Esophagus squamous epithelium (tissue), 5 donors: ENCODE measurements at regions not wholly inside any gene's neighbourhood (a gene's known extent, or its start where the extent isn't known, plus 50 kb on each side); places are given as distances from the start of the nearest gene placed in this dataset.

Experiments
- DNase-seq: peaks from one replicate; lab custom pipeline; 2025; lab: John Stamatoyannopoulos, UW
- H3K27ac ChIP-seq, 4 donors: fragments of 200-600 bp; sonication (generic); one replicate each; pipeline ENCODE4 v1.5.1; 2016 to 2019; ENCODE audit warnings: mild to moderate bottlenecking in 1 of 4
- H3K27me3 ChIP-seq, 4 donors: fragments of 200-600 bp; sonication (generic); 1 replicate in 3 of 4; 2 replicates in 1 of 4; pipeline versions ENCODE4 v1.5.1 to v1.6.0; 2017 to 2021; ENCODE audit warnings: antibody characterized with exemption in 1 of 4
- H3K36me3 ChIP-seq, 3 donors: fragments of 200-600 bp; sonication (generic); one replicate each; pipeline ENCODE4 v1.5.1; 2016 to 2019
- H3K4me1 ChIP-seq, 3 donors: fragments of 200-600 bp; sonication (generic); one replicate each; pipeline ENCODE4 v1.5.1; 2017 to 2019
- H3K4me3 ChIP-seq, 4 donors: fragments of 200-600 bp; sonication (generic); 1 replicate in 3 of 4; 2 replicates in 1 of 4; pipeline ENCODE4 v1.5.1; 2016 to 2019; ENCODE audit warnings: mild to moderate bottlenecking in 2 of 4, moderate library complexity in 1 of 4
- H3K9me3 ChIP-seq, 3 donors: fragments of 200-600 bp; sonication (generic); one replicate each; pipeline ENCODE4 v1.5.1; 2016 to 2019
- POLR2A ChIP-seq, 4 donors: fragments of 450-650 bp; IDR thresholded peaks; one replicate each; pipeline ENCODE4 v1.6.1; 2017; ENCODE audit warnings: antibody characterized with exemption in 4 of 4, mild to moderate bottlenecking in 4 of 4, moderate library complexity in 3 of 4
- WGBS, 2 donors: methylation state at CpG; one replicate each; pipeline ENCODE4 v1.1.5; 2018; 5-methylcytosine and 5-hydroxymethylcytosine counted together
- intact Hi-C: fragments of 100-400 bp; cut with DNase I; formaldehyde crosslinking; loops from one replicate; pipeline ENCODE4 v1.15.0; 2022
- TF ChIP-seq, protein P1 (sequence below), 6 experiments: fragments of 450-650 bp in 4 of 6; fragments of 200-600 bp in 2 of 6; sonication (generic) in 2 of 6; IDR thresholded peaks; one replicate each; pipeline ENCODE4 v1.5.1; 2016 to 2019; ENCODE audit warnings: antibody characterized with exemption in 6 of 6, mild to moderate bottlenecking in 4 of 6, moderate library complexity in 4 of 6
- donor health status: DM: yes; HTN: yes; CAD: no.

DNA sequence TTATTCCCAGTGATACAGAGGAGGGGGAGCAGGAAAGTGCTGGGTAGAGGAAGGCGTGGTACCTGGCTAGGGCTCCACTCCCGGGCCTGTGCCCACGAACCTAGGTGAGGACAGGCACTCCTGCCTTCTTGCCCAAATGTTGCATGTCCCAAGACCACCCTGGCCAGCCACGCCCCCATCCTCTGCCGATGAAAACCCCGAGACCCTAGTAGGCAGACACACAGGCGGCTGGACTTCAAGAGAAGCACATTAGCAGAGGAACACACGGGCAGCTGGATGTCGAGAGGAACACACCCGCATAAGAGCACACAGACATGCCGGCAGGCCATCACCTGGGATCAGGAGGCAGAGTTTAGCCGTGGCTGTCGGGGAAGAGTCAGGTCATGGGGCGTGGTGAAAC lies 1386.5 kb upstream of the GOT2 start:
- no peak for DNase-seq
- Histone ChIP-seq H3K27me3 (no peaks in the 10 kb centered on the region), H3K4me3 (no peak overlapping the region), H3K36me3 (no peaks in the 10 kb centered on the region), H3K4me1 (peaks cover 0 to 11% (median 0%) of the 10 kb centered on the region in 3 donors), H3K27ac (no peak overlapping the region), H3K9me3 (no peaks in the 10 kb centered on the region)
- TF ChIP-seq, protein P1, sequence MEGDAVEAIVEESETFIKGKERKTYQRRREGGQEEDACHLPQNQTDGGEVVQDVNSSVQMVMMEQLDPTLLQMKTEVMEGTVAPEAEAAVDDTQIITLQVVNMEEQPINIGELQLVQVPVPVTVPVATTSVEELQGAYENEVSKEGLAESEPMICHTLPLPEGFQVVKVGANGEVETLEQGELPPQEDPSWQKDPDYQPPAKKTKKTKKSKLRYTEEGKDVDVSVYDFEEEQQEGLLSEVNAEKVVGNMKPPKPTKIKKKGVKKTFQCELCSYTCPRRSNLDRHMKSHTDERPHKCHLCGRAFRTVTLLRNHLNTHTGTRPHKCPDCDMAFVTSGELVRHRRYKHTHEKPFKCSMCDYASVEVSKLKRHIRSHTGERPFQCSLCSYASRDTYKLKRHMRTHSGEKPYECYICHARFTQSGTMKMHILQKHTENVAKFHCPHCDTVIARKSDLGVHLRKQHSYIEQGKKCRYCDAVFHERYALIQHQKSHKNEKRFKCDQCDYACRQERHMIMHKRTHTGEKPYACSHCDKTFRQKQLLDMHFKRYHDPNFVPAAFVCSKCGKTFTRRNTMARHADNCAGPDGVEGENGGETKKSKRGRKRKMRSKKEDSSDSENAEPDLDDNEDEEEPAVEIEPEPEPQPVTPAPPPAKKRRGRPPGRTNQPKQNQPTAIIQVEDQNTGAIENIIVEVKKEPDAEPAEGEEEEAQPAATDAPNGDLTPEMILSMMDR (IDR thresholded peaks at IDR 0.05), result no peak
- TF ChIP-seq POLR2A (IDR thresholded peaks at IDR 0.05), result no peak
- intact Hi-C loops, result no loop called here
- WGBS, 2 donors, result 89 to 90% methylated on average over 7 to 11 of the region's 14 CpGs

DNA sequence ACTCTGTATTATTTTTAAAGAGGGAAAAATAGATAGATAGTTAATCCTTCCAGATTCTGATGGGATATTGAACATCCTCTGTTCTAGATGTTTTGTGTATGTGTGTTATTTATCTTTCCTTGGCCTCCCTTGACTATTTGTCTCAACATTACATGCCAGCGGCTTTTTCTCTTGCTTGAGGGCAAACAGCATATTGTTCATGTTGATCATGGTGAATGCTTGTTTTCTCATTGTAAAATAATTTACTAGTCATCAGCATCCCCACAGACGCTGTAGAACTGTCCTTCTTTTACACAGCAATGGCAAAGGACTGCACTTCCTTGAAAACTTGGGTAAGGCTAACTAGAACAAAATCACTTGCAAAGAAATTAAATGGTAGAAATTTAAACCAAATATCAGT lies 1376.4 kb upstream of the GOT2 start:
- no peaks in the 10 kb centered on the region for H3K36me3 ChIP-seq
- H3K4me3 ChIP-seq, result no peak overlapping the region
- no peaks in the 10 kb centered on the region for H3K9me3 ChIP-seq
- intact Hi-C loops, result no loop called here
- TF ChIP-seq, protein P1 (IDR thresholded peaks at IDR 0.05), result no peak
- TF ChIP-seq POLR2A (IDR thresholded peaks at IDR 0.05), result no peak
- no peak for DNase-seq
- H3K27ac ChIP-seq, result no peak overlapping the region
- H3K27me3 ChIP-seq, result no peaks in the 10 kb centered on the region
- H3K4me1 ChIP-seq, result no peaks in the 10 kb centered on the region
- WGBS, 2 donors, result 52 to 63% methylated on average over 2 of the region's 2 CpGs

DNA sequence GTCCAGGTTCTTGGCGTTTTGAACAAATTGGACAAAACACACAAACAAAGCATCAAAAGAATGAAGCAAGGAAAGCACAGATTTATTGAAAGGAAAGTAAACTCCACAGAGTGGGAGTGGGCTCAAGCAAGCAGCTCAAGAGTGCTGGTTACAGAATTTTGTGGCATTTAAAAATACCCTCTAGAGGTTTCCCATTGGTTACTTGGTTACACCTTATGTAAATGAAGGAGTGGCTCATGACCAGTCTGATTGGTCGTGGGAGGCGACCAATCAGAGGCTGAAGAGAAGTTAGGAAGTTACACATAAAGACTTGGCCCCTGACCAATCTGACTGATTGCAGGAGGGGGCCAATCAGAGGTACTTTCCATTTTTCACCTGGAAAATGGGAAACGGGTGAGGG lies 1373.8 kb upstream of the GOT2 start:
- TF ChIP-seq POLR2A (IDR thresholded peaks at IDR 0.05), result no peak
- TF ChIP-seq, protein P1 (IDR thresholded peaks at IDR 0.05), result no peak
- no peaks in the 10 kb centered on the region for H3K4me1 ChIP-seq
- H3K27ac ChIP-seq, result no peak overlapping the region
- no peaks in the 10 kb centered on the region for H3K27me3 ChIP-seq
- no peaks in the 10 kb centered on the region for H3K36me3 ChIP-seq
- intact Hi-C loops, result no loop called here
- 61 to 71% methylated on average over 4 of the region's 4 CpGs for WGBS, 2 donors
- no peaks in the 10 kb centered on the region for H3K9me3 ChIP-seq
- H3K4me3 ChIP-seq, result no peak overlapping the region
- DNase-seq, result no peak

DNA sequence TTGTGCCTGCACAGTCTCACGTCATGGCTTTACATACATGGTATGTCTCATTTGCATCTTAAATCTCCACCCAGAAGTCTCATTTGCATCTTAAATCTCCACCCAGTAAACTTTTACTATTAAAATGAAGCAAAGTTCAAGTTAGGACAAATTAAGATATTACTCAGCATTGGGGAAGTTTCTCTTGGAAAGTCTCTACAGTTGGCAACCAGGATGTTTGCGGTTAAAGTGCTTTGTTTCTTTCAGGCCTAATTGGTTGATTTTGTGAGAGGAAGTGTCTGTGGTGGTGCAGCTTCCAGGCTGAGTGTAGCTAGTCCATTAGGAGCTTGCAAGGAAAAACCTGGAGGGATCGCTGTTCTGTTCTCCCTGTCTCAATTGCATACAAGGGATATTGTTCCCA lies 1373.3 kb upstream of the GOT2 start:
- DNase-seq, result no peak
- H3K36me3 ChIP-seq, result no peaks in the 10 kb centered on the region
- TF ChIP-seq POLR2A (IDR thresholded peaks at IDR 0.05), result no peak
- TF ChIP-seq, protein P1 (IDR thresholded peaks at IDR 0.05), result no peak
- no peaks in the 10 kb centered on the region for H3K4me1 ChIP-seq
- no peak overlapping the region for H3K27ac ChIP-seq
- 51 to 55% methylated on average over 3 of the region's 3 CpGs for WGBS, 2 donors
- intact Hi-C loops, result no loop called here
- no peaks in the 10 kb centered on the region for H3K9me3 ChIP-seq
- H3K27me3 ChIP-seq, result no peaks in the 10 kb centered on the region
- H3K4me3 ChIP-seq, result no peak overlapping the region

DNA sequence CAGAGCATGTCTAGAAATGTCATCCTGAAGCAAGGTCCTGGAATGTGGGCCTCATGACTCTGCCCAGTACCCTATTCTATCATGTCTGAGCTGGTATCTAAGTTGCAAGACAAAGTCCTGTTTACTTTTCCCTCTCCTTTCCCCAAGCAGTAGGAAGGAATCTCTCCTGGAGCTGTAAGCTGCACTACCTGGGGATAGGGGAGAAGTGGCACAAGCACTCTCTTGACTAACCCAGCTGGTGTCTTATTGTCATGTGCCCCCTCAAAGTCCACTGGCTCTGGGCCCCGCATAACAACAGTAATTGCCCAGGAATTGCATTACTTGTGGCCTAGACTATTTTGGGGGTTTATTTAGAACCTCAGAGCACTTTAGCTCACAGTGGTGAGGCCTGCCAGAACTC lies 1366.3 kb upstream of the GOT2 start:
- DNase-seq, result no peak
- H3K27me3 ChIP-seq, result no peaks in the 10 kb centered on the region
- no peak overlapping the region for H3K4me3 ChIP-seq
- no peaks in the 10 kb centered on the region for H3K4me1 ChIP-seq
- TF ChIP-seq, protein P1 (IDR thresholded peaks at IDR 0.05), result no peak
- H3K36me3 ChIP-seq, result no peaks in the 10 kb centered on the region
- WGBS, 2 donors, result 100% methylated on average over 1 of the region's 1 CpG; no CpG with 5 or more reads in 1 of the 2 donors
- H3K9me3 ChIP-seq, result no peaks in the 10 kb centered on the region
- intact Hi-C loops, result no loop called here
- no peak overlapping the region for H3K27ac ChIP-seq
